Ishikawa (cell line): ENCODE measurements at regions not wholly inside any gene's neighbourhood (a gene's known extent, or its start where the extent isn't known, plus 50 kb on each side); places are given as distances from the start of the nearest gene placed in this dataset.

ENCODE experiments used
- EP300 ChIP-seq: IDR thresholded peaks from 2 replicates; pipeline ENCODE4 v1.6.1; 2012; ENCODE audit warnings: borderline replicate concordance
- TAF1 ChIP-seq: IDR thresholded peaks from 2 replicates; pipeline ENCODE4 v1.6.1; 2012; ENCODE audit warnings: low read depth, mild to moderate bottlenecking
- TF ChIP-seq, protein P1 (sequence below): IDR thresholded peaks from 2 replicates; pipeline ENCODE4 v1.6.1; 2012; ENCODE audit warnings: low read depth, mild to moderate bottlenecking

DNA sequence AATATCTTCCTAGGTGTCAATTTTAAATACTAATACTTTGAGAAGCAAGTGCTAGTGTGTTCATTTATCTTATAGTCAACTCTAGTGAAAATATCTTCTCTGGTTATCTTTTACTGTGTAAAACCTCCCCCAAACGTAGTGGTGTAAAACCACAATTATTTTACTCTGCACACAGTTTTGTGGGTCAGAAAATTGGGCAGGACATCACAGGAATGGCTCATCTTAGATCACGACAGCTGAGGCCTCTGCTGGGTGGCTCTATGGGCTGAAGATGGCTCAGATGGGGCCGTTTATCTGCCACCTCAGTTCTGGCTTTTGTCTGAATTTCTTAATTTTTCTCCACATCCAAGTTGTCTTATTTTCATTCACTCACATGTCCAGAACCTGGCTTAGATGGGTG, 457.2 kb upstream of the ACTBL2 start:
- TF ChIP-seq EP300 (no peak), TAF1 (no peak)
- TF ChIP-seq, protein P1, sequence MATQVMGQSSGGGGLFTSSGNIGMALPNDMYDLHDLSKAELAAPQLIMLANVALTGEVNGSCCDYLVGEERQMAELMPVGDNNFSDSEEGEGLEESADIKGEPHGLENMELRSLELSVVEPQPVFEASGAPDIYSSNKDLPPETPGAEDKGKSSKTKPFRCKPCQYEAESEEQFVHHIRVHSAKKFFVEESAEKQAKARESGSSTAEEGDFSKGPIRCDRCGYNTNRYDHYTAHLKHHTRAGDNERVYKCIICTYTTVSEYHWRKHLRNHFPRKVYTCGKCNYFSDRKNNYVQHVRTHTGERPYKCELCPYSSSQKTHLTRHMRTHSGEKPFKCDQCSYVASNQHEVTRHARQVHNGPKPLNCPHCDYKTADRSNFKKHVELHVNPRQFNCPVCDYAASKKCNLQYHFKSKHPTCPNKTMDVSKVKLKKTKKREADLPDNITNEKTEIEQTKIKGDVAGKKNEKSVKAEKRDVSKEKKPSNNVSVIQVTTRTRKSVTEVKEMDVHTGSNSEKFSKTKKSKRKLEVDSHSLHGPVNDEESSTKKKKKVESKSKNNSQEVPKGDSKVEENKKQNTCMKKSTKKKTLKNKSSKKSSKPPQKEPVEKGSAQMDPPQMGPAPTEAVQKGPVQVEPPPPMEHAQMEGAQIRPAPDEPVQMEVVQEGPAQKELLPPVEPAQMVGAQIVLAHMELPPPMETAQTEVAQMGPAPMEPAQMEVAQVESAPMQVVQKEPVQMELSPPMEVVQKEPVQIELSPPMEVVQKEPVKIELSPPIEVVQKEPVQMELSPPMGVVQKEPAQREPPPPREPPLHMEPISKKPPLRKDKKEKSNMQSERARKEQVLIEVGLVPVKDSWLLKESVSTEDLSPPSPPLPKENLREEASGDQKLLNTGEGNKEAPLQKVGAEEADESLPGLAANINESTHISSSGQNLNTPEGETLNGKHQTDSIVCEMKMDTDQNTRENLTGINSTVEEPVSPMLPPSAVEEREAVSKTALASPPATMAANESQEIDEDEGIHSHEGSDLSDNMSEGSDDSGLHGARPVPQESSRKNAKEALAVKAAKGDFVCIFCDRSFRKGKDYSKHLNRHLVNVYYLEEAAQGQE: no peak
